RPMI8226 (cell line): ENCODE measurements at regions not wholly inside any gene's neighbourhood (a gene's known extent, or its start where the extent isn't known, plus 50 kb on each side); places are given as distances from the start of the nearest gene placed in this dataset.
"Not testable (repeated sequence)": the region's sequence is repeated elsewhere in the genome, so short reads cannot be mapped to it uniquely, and the experiment has no call there.

ENCODE experiments used
- DNase-seq: peaks from one replicate; pipeline ENCODE4 v3.0.0-alpha.2; 2015

DNA sequence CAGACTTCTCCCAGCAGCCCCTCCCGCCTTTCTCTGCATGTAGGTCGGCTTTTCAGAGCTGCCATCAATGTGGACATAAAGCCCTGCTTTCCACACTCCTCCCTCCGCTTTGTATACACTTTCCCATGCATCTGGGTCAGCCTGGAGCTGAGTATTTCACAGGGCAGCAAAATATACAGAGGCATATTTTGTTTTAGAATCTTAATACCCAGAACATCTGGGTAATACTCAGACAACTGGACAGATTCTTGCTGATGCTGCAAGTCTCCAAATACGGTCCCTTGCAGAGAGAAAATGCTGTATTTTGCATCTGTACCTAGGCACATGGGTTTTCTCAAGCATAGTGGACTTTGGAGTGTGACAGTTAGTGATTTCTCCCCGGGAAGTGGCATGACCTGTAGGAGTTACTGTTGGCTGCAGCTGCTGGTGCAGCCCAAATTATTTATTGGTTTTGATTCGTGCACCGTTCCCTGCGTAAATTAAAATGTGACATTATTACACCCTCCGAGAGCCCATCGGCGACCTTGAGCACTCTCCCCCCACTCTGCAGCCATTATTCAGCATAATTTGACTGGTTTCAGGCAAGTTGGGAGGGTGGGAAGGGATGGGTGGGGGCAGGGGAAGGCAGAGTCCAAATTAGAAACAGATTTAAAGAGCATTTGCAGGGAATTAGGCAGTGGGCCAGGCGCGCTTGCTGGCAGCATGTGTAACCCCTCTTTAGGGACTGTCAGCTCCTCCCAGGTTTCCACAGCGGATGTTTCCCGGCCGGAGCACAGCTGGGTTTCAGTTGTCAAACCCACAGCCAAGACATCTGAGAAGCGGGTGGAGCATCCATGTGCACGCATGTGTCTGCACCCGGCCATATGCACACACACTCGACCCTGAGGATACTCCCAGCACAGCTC lies 100.8 kb downstream of the CPN2 start:
- peak; percentile 43 for DNase-seq

DNA sequence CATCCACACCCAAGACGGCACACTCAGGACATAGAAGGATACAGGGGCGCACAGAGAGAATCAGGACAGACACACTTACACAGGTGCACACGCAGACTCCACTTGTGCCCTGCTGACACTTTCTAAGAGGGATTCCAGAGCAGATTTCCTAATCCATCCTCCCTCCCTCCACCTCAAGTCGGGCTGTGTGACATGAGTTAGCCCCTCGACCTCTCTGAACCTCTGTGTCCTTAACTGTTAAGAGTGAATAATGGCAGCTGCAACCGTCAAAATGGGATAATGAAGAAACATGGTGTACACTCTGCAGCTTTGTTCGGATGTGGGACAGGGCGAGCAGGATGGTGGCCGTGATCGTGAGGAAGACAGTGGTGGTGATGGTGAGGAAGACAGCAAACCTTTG lies 100.1 kb downstream of the CPN2 start:
- no peak for DNase-seq

DNA sequence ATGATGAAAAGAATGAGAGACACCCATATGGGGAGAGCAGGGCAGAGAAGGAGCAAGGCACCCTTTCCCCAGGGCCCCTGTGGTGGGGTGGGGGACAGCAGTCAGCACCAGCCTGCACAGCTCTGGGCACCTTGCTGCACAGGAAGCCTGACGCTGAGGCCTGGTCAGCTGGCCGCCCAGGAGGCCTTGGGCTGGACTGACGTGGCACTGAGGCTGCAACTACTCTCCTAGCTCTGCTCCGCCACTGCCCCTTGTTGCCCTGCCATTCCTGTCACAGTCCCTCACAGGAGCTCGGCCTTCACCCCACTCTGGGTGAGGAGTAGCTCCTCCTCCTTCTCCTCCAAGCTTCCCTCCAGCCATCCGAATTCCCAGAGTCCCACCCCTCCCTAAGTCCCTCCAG lies 99.7 kb downstream of the CPN2 start:
- DNase-seq = no peak

DNA sequence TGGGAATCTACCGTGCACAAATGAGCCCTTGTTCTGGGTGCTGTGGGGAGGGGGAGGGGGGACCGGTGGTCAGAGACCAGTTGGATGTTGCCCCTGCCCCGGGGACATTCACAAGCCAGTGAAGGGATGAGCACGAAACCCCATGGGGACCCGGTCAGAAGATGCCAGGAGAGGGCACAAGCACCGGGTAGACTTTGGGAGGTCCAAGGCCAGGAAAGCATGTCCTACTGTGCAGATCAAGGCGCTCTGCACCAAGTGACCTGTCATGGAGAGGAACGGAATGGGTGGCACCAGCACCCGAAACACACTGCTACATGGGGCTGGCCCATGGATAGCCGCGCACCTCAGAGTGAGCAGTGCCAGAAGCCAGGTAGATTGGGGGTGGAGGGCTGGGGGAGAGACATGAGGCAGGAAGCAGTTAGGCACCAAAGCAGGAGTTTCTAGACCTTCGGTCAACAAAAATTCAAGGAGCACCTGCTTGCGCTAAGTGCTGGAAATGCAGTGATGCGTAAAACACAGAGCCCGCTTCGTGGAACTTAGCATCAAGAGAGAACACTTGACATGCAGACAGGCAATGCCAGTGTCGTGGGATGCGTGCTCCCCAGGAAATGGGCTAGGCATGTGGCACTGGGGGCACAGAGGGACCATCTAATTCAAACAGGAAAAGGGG lies 99.1 kb downstream of the CPN2 start:
- no peak for DNase-seq

DNA sequence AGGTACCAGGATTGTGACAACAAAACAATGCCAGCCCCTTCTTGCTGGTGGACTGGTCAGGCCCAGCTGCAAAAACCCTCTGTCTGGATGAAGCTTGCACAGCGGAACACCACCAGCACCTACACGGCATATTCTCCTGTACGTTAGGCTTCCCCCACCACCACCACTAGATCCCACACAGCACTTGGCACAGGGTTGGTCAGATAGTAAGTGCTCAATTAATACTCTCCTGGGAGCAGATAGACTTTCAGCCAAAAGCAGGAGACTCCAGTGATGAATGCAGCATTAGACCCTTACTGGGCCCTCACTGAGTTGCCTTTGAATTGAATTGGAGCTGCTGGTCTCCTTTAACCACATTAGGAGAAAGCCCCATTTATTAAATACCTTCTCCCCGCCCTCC lies 97.9 kb downstream of the CPN2 start:
- no peak for DNase-seq

DNA sequence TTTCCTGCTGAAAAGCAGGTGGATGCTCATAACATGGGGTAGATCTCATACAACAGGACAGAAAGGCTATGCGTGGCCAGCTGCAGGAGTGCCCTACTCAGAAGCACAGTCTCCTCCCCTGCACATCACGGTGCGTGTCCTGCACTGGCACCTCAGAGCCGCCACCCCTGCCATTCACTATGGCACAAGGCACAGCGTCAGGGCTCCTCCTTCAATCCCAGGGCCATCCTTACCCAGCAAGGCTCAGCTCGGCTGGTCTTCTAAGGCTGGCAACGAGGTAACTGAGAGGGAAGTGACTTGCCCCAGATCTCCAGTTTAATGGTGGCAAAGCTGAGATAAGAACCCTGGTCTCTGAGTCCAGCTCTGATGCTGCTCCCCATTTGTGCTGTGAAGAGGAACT lies 97.1 kb downstream of the CPN2 start:
- DNase-seq = no peak

DNA sequence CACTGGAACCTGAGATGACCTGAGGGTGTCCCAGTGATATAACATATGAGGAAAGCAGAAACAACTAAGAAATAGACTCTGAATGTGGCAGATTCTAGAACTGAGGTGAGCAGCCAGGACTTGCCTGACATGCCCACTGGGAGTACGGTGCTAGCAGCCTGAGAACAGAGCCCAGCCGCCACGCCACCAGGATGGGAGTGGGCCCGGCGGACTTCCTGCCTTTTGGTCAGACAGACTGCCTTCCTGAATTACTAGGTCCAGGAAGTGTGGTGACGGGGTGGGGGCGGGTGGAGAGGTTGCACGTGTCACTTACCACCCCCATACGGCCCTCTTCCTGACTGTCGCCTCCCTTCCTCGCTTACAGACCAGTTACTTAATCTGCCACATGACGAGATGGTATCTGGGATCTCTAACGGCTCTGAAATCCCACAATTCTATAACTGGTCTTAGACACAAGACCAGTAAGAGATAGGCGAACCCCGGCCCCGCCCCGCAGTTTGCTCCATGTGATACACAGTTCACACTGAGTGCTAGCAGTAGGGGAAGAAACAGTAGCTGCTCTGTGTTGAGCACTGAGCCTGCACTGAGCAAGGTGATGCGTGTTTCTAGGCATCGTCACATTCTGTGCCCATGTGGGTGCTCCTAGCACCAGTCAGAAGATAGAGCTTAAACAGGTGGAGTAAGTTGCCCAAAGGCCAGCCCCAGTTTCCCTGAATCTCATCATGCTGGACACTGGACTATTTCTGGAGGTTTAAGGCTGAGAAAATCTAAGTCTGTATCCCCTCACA lies 95.7 kb downstream of the CPN2 start:
- DNase-seq = no peak

DNA sequence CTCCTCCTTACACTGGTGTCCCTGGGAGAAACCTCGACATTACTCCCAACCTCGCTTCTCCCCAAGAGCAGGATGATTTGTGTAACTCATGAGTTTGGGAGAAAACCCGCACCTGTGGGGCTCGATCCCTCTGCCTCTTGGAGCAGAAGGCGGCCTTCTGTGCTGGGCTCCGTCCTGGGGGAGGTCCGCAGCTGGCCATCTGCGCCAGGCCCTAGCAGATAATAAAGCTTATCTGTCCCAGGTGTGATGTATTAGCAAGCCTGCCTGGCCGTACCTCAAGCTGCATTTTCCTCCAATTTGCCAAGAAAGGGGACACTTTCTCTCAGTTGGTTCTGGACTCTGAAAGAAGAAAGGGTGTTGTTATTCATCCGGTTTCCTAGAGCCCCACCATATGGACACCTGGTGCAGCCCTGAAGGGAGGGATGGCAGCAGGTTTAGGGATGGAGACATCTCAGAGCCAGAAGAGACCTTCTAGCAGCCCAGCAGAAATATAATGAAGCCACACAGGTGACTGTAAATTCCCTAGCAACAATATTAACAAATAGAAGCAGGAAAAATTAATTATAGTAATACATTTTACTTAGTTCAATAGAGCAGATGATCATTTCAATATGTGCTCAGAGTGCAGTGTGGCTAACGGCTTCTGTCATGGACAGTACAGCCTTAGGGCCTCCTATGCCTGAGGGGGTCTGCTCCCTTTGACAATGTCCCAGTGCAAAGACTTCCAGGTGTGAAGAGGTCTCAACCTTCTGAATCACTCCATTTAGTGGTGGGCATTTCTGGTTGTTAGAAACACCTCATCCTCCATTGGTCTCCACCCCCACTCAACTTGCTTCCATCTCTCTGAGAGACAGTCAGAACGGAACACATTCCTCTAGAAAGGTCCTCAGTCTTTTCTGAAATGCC lies 94.8 kb downstream of the CPN2 start:
- DNase-seq = no peak

DNA sequence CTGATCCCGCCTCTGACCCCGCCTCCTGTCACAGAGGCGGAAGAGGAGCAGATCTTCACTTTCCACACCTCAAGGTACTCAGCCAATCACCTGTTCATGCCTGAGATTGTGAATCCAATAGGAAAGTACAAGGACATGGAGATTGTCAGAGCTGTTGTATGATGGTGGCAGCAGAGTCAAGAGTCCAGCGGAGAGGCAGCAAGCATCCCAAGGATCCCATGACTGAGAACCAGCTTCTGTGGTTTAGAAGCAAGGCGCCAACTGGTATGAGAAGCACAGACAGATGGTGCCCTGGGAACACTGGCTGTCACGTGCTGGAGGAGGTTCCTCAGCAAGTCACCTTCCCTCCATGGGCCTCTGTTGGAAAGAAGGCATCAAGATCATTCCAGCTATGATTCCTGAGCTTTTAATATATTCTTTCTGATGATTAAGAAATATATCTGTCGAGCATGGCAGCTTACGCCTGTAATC lies 93.9 kb downstream of the CPN2 start:
- no peak for DNase-seq

DNA sequence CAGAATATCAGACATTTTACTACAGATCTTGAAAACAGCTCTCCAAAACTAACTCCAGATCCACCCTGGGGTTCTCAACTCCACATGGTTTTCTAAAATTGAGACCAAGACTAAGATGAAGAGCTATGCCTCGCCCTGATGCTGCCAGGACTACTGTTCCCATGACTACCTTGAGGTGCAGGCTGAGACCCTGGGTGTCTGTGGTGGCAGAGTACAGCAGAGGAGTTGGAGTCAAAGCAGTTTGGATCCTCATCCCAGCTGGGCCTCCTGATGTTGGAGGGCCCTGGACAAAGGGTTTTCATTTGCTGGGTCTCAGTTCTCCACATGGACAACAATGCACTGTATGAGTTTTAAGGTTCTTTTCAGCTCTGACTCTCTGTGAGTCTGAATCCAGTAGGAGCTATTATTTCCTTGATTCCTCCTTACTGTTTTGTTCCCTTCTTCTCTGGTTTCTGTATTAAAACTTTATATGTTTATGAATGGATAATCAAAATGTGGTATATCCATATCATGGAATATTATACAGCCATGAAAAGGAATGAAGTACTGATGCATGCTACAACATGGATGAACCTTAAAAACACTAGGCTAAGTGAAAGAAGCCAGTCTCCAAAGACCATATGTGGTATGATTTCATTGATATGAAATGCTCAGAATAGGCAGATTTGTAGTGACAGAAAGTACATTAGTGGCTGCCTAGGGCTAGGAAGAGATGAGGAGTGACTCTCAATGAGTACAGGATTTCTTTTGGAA lies 93.0 kb downstream of the CPN2 start:
- DNase-seq = no peak

DNA sequence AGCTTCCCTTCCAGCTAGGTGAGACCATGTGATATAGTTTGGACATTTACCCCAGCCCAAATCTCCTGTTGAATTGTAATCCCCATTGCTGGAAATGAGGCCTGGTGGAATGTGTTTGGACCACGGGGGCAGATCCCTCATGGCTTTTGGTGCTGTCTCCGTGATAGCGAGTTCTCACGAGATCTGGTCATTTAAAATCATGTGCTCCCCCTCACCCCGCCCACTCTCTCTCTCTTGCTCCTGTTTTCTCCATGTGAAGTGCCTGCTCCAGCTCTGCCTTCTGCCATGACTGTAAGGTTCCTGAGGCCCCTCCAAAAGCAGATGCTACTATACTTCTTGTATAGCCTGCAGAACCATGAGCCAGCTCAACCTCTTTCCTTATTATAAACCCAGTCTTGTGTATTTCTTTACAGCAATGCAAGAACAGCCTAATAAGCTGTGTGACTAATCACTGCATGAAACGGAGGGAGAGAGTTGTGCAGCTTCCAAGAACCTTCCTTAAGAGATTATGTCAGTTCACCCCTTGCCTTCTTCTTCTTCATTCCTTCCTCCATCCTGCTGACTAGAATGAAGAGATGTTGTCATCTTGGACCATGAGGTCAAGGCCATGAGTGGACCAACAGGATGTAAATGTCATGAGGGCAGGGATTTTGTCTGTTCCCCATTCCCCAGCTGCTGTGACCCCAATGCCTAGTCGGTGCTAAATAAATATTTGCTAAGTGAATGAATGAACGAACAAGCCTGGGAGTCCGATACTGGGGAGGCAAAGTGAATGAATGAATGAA lies 91.0 kb downstream of the CPN2 start:
- no peak for DNase-seq

DNA sequence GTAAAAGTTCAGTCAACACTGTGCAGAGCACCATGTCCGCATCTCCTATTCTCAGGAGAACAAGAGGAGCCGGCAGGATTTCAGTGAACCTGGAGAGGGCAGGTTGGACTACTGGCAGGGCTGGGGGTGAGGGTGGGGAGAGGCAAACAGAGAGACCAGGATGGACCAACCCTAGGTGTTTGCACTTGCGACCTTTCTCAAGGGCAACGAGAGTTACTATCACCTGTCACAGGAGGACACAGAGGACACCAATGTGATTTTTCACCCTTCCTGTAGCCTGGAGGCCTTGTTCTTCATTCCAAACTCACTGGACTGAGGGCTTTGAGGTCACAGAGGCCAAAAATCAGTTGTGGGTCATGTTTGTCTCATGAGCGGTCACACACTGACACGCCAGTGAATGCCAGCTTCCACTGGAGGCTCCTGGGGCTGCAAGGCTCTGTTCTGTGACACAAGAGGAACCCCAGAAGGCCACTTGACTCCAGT lies 89.5 kb downstream of the CPN2 start:
- DNase-seq = no peak

DNA sequence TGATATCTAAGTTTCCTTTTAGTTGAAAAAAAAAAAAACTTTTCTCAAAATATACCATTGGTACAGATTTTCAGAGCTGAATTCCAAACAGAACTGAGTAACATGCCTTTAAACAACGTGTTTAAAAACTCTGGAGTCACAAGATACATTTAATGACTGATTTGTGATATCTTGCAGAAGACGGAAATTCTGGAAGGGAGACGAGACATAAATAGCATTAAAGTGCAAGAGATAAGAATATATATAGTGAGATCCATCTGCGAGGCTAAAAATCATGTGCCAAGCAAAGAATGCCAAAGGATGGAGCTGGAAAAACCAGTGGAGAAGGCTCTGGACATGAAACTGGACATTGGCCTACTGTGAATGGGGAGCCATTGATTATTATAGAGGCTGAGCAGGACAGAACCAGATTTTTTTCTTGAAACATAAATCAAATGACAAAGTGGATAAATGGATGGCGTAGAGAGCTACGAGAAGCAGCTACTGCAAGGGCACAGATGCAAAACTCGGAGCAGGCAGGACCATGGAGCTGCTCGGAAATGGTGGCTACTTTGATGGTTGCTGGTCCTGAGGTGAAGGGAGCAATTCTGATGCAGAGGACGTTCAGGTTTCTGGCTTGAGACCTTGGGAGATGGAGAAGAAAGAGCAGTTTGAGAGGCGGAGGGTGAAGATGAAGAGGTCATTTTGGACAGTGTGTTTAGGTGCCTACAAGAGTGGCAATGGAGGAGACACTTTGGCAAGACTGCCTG lies 88.8 kb downstream of the CPN2 start:
- no peak for DNase-seq

DNA sequence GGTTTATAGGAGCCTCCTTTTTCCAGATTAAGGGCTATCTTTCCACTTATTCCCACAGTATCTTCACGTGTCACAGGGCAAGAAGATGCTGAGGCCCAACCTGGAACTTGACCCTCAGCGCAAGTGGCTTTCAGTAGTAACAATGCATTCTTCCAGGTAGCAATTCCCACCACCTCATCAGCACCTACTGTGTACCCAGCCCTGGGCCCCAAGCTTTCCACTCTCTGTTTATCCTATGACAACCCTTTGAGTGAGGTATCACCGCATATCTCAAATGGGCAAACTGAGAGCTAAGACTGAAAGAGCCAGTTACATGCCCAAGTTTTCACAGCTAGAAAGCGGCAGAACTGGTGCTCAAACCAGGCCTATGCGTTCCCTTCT lies 88.2 kb downstream of the CPN2 start:
- DNase-seq = no peak

DNA sequence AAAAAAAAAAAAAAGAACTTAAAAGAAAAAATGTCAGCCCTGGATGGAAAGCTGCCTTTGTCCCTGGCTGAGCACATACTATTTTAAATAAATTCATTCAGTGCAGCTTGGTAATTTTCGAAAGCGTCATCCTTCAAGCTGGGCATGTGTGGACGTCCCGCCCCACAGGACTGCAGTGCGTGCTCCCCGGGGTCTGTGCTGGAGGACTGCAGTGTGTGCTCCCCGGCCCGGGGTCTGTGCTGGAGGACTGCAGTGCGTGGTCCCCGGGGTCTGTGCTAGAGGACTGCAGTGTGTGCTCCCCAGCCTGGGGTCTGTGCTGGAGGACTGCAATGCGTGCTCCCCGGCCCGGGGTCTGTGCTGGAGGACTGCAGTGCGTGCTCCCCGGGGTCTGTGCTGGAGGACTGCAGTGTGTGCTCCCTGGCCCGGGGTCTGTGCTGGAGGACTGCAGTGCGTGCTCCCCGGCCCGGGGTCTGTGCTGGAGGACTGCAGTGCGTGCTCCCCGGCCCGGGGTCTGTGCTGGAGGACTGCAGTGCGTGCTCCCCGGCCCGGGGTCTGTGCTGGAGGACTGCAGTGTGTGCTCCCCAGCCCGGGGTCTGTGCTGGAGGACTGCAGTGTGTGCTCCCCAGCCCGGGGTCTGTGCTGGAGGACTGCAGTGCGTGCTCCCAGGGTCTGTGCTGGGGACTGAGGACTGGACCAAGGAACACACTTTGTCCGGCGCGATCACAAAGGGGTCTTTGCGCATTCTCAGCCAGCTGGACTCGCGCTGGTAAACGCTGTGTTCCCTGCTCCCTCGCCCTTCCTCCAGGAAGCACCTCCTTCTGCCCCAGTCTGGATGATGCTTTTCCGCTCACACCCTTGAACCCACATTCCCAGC lies 86.3 kb downstream of the CPN2 start:
- not testable (repeated sequence) for DNase-seq

DNA sequence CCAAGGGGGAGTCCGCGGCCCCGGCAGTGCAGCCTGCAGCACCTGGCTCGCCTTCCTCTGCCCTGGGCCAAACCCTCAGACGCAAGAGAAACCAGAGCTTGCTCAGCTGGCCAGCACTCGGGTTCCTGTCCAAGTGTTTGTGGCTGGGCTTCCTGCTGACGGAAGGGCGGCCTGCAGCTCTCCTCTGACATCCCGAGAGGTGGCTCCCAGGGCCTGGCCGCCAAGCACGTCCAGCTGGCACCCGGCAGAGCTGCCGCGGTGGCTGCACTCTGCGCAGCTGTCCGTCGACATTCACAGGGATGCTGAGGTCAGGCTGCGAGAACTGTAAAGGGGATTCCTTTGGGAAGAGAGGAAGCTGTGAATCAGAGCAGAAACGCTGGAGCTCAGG lies 85.6 kb downstream of the CPN2 start:
- peak; percentile 77 for DNase-seq

DNA sequence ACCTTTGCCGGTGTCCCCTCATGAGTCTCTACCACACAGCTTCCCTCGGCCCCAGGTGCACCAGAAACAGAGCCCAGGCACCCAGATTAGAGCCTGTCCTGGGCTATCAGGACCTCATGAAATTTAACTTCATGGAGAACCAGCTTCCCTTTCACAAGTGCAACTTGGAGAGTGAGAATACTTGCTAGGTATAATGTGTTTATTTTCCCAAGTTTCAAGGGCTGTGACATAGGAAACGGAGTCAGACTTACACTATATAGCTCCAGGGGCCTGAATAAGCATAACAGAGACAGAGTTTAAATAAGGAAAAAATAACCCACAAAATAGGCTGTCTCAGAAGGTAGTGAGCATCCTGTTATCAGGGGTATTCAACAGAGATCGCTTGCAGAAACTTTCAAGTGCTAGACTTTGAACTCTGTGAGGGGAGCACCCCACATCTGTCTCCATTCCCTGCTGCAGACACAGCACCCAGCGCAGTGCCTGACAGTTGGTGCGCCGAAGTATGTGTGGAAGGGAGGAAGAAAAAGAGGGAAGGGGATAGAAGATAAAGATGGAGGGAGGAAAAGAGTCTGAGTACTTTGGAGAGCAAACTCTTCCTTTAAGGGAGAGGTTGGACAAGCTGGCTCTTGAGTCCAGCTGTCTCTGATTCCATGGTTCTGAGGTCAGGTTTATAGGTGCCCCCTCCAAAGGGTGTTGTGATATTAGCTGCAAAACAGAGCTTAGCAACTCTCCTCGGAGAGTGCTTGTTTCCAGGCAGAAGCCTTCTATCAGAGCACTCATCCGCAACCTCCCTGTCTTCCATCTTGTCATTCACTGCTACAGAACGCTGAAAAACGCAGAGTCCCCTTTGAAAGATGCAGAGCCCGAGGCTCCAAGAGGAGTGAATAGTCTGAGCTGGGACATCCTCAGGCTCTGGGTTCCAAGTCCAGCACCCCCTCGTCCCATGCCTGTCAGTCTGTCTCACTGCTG lies 84.8 kb downstream of the CPN2 start:
- no peak for DNase-seq
